HCT116 (cell line): ENCODE measurements at regions not wholly inside any gene's neighbourhood (a gene's known extent, or its start where the extent isn't known, plus 50 kb on each side); places are given as distances from the start of the nearest gene placed in this dataset.

Source experiments
- ATAC-seq: fragments of 200-7000 bp; cut with Tn5 transposase; 2 replicates; pipeline ENCODE4 v1.9.1; 2020; ENCODE audit warnings: mild to moderate bottlenecking, moderate library complexity
- BruUV-seq: library from RNA; stranded (reverse); fragments of 400-500 nt; replicated peaks from 2 replicates; lab custom pipeline; 2021; lab: Mats Ljungman, UMichigan
- CTCF ChIA-PET: fragments of 300-600 bp; sonication (Branson Sonifier 250); formaldehyde crosslinking; loops from one replicate; lab custom pipeline; 2021; ENCODE audit warnings: antibody characterized with exemption; lab: Charles Lee
- POLR2A ChIA-PET: fragments of 300-600, 350-600 bp; sonication (Branson Sonifier 250); formaldehyde crosslinking; loops from one replicate; lab custom pipeline; 2021; ENCODE audit warnings: antibody characterized with exemption; lab: Charles Lee
- RAD21 ChIA-PET, 2 experiments: fragments of 300-600 bp; sonication (Branson Sonifier 250); formaldehyde crosslinking; loops; one replicate each; lab custom pipeline; 2023; ENCODE audit warnings: low total read pairs in 2 of 2; ENCODE audit not compliant: uncharacterized antibody in 2 of 2, unreplicated experiment in 2 of 2, low non-redundant PET in 1 of 2; lab: Charles Lee
- DNase-seq: peaks from one replicate; pipeline ENCODE4 v3.0.0-alpha.2; 2010; ENCODE audit warnings: low read depth, low spot score
- H2AFZ ChIP-seq: fragments of 200-600 bp; shearing (Covaris generic), sonication (generic); 2 replicates; pipeline ENCODE4 v1.6.1; 2017; ENCODE audit warnings: low read depth, mixed run types, mixed read lengths, antibody characterized with exemption, low read length; ENCODE audit not compliant: poor library complexity, severe bottlenecking
- H3K27ac ChIP-seq: 2 replicates; pipeline ENCODE4 v1.5.1; 2012; ENCODE audit warnings: low read depth, low read length
- H3K27me3 ChIP-seq: fragments of 200-600 bp; sonication (generic); 2 replicates; pipeline ENCODE4 v1.6.1; 2016; ENCODE audit warnings: mixed run types, low read length, mixed read lengths; ENCODE audit not compliant: insufficient read depth
- H3K36me3 ChIP-seq, 2 experiments: fragments of 200-500 bp in 1 of 2; fragments of 200-600 bp in 1 of 2; sonication (Bioruptor generic) in 1 of 2; sonication (generic) in 1 of 2; 2 replicates each; pipeline versions ENCODE4 v1.5.1 to v1.6.1; 2014 to 2016; ENCODE audit warnings: low read length in 2 of 2, inconsistent platforms in 1 of 2, mixed read lengths in 1 of 2, mixed run types in 1 of 2; ENCODE audit not compliant: insufficient read depth in 2 of 2, control insufficient read depth in 1 of 2
- H3K4me1 ChIP-seq, 2 experiments: fragments of 200-600 bp in 1 of 2; sonication (generic) in 1 of 2; 2 replicates each; pipeline versions ENCODE4 v1.5.1 to v1.6.1; 2012 to 2017; ENCODE audit warnings: low read length in 2 of 2, inconsistent platforms in 1 of 2, mild to moderate bottlenecking in 1 of 2, mixed read lengths in 1 of 2, mixed run types in 1 of 2, moderate library complexity in 1 of 2; ENCODE audit not compliant: insufficient read depth in 2 of 2, control insufficient read depth in 1 of 2
- H3K4me2 ChIP-seq: fragments of 200-600 bp; sonication (generic); 2 replicates; pipeline ENCODE4 v1.6.1; 2017; ENCODE audit warnings: mixed run types, low read length, mixed read lengths
- H3K4me3 ChIP-seq, 2 experiments: fragments of 200-600 bp in 1 of 2; sonication (generic) in 1 of 2; replicated peaks in 1 of 2; 2 replicates each; pipeline ENCODE4 v1.5.1; 2011 to 2016; ENCODE audit warnings: low read length in 2 of 2, control low read depth in 1 of 2, low read depth in 1 of 2, mild to moderate bottlenecking in 1 of 2, mixed read lengths in 1 of 2, mixed run types in 1 of 2
- H3K79me2 ChIP-seq: fragments of 200-600 bp; sonication (generic); 2 replicates; pipeline ENCODE4 v1.6.1; 2017; ENCODE audit warnings: mild to moderate bottlenecking, mixed run types, low read length, moderate library complexity, mixed read lengths; ENCODE audit not compliant: insufficient read depth
- H3K9ac ChIP-seq: fragments of 200-600 bp; sonication (generic); 2 replicates; pipeline ENCODE4 v1.6.1; 2016; ENCODE audit warnings: low read length, mixed read lengths
- H3K9me2 ChIP-seq: fragments of 200-600 bp; sonication (generic), shearing (Covaris generic); 2 replicates; pipeline ENCODE4 v1.6.1; 2017; ENCODE audit warnings: mixed run types, mild to moderate bottlenecking, moderate library complexity; ENCODE audit not compliant: insufficient read depth
- H3K9me3 ChIP-seq, 2 experiments: fragments of 200-500 bp in 1 of 2; fragments of 200-600 bp in 1 of 2; sonication (Bioruptor generic) in 1 of 2; sonication (generic) in 1 of 2; 2 replicates each; pipeline ENCODE4 v1.6.1; 2014 to 2017; ENCODE audit warnings: low read length in 2 of 2, mixed read lengths in 2 of 2, inconsistent platforms in 1 of 2, low read depth in 1 of 2, mild to moderate bottlenecking in 1 of 2, mixed run types in 1 of 2, moderate library complexity in 1 of 2; ENCODE audit not compliant: control insufficient read depth in 1 of 2, insufficient read depth in 1 of 2
- H4K20me1 ChIP-seq: fragments of 200-600 bp; sonication (generic), shearing (Covaris generic); 2 replicates; pipeline ENCODE4 v1.6.1; 2017; ENCODE audit warnings: mixed run types, mild to moderate bottlenecking, moderate library complexity; ENCODE audit not compliant: insufficient read depth
- EGR1 ChIP-seq: IDR thresholded peaks from 2 replicates; pipeline ENCODE4 v1.6.1; 2012; ENCODE audit warnings: low read depth
- EZH2 ChIP-seq: fragments of 200-600 bp; sonication (generic); IDR thresholded peaks from 2 replicates; pipeline ENCODE4 v1.6.1; 2017; ENCODE audit warnings: antibody characterized with exemption, mixed run types
- EZH2phosphoT487 ChIP-seq: fragments of 200-600 bp; IDR thresholded peaks from 2 replicates; pipeline ENCODE4 v1.6.1; 2018; ENCODE audit warnings: antibody characterized with exemption, borderline replicate concordance
- FOSL1 ChIP-seq: IDR thresholded peaks from 2 replicates; pipeline ENCODE4 v1.6.1; 2012; ENCODE audit warnings: low read depth
- POLR2A ChIP-seq: IDR thresholded peaks from 2 replicates; pipeline ENCODE4 v1.7.0; 2011; ENCODE audit warnings: borderline replicate concordance; ENCODE audit not compliant: insufficient read depth, insufficient read length; ENCODE audit errors: extremely low read depth
- POLR2AphosphoS5 ChIP-seq: IDR thresholded peaks from 2 replicates; pipeline ENCODE4 v1.6.1; 2011; ENCODE audit warnings: mild to moderate bottlenecking, low read depth, low read length, moderate library complexity
- RAD21 ChIP-seq: IDR thresholded peaks from 2 replicates; pipeline ENCODE4 v1.6.1; 2012; ENCODE audit warnings: low read depth, mild to moderate bottlenecking
- SIN3A ChIP-seq: IDR thresholded peaks from 2 replicates; pipeline ENCODE4 v1.6.1; 2012; ENCODE audit warnings: low read depth
- SP1 ChIP-seq: IDR thresholded peaks from 2 replicates; pipeline ENCODE4 v1.6.1; 2012; ENCODE audit warnings: low read depth
- SRF ChIP-seq: IDR thresholded peaks from 2 replicates; pipeline ENCODE4 v1.6.1; 2012; ENCODE audit warnings: low read depth
- intact Hi-C: fragments of 100-400 bp; cut with micrococcal nuclease; formaldehyde crosslinking; loops from 2 replicates; pipeline ENCODE4 v1.10.0; 2022
- TF ChIP-seq, protein P1 (sequence below): IDR thresholded peaks from 2 replicates; pipeline ENCODE4 v1.6.1; 2011; ENCODE audit warnings: mild to moderate bottlenecking, low read length, moderate library complexity; ENCODE audit not compliant: insufficient replicate concordance; ENCODE audit errors: extremely low read depth
- TF ChIP-seq, protein P2 (sequence below), 3 experiments: fragments of 200-600 bp in 1 of 3; sonication (generic) in 1 of 3; IDR thresholded peaks in 2 of 3; conservative IDR thresholded peaks in 1 of 3; 2 replicates each; pipeline ENCODE4 v1.5.1; 2012 to 2017; ENCODE audit warnings: low read depth in 2 of 3, low read length in 2 of 3, antibody characterized with exemption in 1 of 3, borderline replicate concordance in 1 of 3, control low read depth in 1 of 3, mild to moderate bottlenecking in 1 of 3, mixed read lengths in 1 of 3, mixed run types in 1 of 3, moderate library complexity in 1 of 3; ENCODE audit not compliant: insufficient read depth in 1 of 3
- TF ChIP-seq, protein P3 (sequence below): IDR thresholded peaks from 2 replicates; pipeline ENCODE4 v1.6.1; 2012; ENCODE audit warnings: low read depth

DNA sequence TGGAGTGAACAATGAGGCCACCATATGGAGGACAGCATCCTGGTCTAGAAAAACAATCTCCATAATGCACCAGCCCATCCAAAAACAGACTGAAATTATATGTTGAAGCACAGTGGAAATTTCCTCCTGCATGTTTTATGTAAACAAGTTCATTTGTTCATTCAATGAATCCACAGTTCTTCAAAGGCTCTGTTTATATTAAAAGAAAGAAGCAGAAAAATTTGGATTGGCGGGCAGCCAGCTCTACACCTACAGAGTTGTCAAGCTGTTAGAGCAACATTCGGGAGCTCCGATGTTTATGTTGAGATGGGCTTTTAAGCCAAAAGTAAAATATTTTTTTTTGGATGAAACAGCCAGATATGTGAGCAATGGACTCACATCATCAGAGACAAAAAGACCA, 395.3 kb upstream of the SULF2 start:
- ChIA-PET POLR2A (no interaction called here), CTCF (no interaction called here), RAD21 (no interaction called here)
- Histone ChIP-seq H3K9ac (no peak overlapping the region), H3K4me3 (no peak overlapping the region), H3K27me3 (no peaks in the 10 kb centered on the region; the same call in 1 of the 2 replicates), H3K4me2 (no peak overlapping the region), H3K36me3 (no peaks in the 10 kb centered on the region), H3K9me2 (no peaks in the 10 kb centered on the region), H3K4me1 (no peaks in the 10 kb centered on the region), H3K9me3 (no peaks in the 10 kb centered on the region), H2AFZ (no peak overlapping the region), H4K20me1 (no peaks in the 10 kb centered on the region), H3K27ac (no peak overlapping the region), H3K79me2 (no peaks in the 10 kb centered on the region)
- no peak for DNase-seq
- ATAC-seq: no peak
- BruUV-seq: no TSS peak
- intact Hi-C loops: loop anchor here (10.0 kb wide), 1 partner anchor 56 kb away; no protein-coding TSS in a partner anchor
- TF ChIP-seq EZH2 (no peak), SP1 (no peak), POLR2A (no peak), FOSL1 (no peak), SRF (no peak), EZH2phosphoT487 (no peak), POLR2AphosphoS5 (no peak), RAD21 (no peak), EGR1 (no peak), SIN3A (no peak)
- TF ChIP-seq, protein P1, sequence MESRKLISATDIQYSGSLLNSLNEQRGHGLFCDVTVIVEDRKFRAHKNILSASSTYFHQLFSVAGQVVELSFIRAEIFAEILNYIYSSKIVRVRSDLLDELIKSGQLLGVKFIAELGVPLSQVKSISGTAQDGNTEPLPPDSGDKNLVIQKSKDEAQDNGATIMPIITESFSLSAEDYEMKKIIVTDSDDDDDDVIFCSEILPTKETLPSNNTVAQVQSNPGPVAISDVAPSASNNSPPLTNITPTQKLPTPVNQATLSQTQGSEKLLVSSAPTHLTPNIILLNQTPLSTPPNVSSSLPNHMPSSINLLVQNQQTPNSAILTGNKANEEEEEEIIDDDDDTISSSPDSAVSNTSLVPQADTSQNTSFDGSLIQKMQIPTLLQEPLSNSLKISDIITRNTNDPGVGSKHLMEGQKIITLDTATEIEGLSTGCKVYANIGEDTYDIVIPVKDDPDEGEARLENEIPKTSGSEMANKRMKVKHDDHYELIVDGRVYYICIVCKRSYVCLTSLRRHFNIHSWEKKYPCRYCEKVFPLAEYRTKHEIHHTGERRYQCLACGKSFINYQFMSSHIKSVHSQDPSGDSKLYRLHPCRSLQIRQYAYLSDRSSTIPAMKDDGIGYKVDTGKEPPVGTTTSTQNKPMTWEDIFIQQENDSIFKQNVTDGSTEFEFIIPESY: no peak
- TF ChIP-seq, protein P2, sequence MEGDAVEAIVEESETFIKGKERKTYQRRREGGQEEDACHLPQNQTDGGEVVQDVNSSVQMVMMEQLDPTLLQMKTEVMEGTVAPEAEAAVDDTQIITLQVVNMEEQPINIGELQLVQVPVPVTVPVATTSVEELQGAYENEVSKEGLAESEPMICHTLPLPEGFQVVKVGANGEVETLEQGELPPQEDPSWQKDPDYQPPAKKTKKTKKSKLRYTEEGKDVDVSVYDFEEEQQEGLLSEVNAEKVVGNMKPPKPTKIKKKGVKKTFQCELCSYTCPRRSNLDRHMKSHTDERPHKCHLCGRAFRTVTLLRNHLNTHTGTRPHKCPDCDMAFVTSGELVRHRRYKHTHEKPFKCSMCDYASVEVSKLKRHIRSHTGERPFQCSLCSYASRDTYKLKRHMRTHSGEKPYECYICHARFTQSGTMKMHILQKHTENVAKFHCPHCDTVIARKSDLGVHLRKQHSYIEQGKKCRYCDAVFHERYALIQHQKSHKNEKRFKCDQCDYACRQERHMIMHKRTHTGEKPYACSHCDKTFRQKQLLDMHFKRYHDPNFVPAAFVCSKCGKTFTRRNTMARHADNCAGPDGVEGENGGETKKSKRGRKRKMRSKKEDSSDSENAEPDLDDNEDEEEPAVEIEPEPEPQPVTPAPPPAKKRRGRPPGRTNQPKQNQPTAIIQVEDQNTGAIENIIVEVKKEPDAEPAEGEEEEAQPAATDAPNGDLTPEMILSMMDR (IDR thresholded peaks at IDR 0.05 in 2 of 3, conservative IDR thresholded peaks at IDR 0.05 in 1 of 3; ENCODE audit: borderline replicate concordance in 1 of 3, insufficient read depth in 1 of 3, low read depth in 2 of 3, low read length in 2 of 3): no peak
- TF ChIP-seq, protein P3, sequence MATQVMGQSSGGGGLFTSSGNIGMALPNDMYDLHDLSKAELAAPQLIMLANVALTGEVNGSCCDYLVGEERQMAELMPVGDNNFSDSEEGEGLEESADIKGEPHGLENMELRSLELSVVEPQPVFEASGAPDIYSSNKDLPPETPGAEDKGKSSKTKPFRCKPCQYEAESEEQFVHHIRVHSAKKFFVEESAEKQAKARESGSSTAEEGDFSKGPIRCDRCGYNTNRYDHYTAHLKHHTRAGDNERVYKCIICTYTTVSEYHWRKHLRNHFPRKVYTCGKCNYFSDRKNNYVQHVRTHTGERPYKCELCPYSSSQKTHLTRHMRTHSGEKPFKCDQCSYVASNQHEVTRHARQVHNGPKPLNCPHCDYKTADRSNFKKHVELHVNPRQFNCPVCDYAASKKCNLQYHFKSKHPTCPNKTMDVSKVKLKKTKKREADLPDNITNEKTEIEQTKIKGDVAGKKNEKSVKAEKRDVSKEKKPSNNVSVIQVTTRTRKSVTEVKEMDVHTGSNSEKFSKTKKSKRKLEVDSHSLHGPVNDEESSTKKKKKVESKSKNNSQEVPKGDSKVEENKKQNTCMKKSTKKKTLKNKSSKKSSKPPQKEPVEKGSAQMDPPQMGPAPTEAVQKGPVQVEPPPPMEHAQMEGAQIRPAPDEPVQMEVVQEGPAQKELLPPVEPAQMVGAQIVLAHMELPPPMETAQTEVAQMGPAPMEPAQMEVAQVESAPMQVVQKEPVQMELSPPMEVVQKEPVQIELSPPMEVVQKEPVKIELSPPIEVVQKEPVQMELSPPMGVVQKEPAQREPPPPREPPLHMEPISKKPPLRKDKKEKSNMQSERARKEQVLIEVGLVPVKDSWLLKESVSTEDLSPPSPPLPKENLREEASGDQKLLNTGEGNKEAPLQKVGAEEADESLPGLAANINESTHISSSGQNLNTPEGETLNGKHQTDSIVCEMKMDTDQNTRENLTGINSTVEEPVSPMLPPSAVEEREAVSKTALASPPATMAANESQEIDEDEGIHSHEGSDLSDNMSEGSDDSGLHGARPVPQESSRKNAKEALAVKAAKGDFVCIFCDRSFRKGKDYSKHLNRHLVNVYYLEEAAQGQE: no peak
